ENCODE measurements at regions not wholly inside any gene's neighbourhood (a gene's known extent, or its start where the extent isn't known, plus 50 kb on each side); places are given as distances from the start of the nearest gene placed in this dataset.

- no peak for TF ChIP-seq ETS1 (IDR thresholded peaks at IDR 0.05)
Observed at GRCh38 chr3:63762180-63762579, 56.9 kb upstream of the C3orf49 start (continued).

- no peak for DNase-seq (ENCODE audit: low spot score)
- Histone ChIP-seq H3K4me2 (no peak overlapping the region), H3F3A (replicated peaks; ENCODE audit: low read depth) (no peaks in the 10 kb centered on the region), H3K79me2 (replicated peaks; ENCODE audit: insufficient read depth) (no peaks in the 10 kb centered on the region), H3K27me3 (ENCODE audit: insufficient read depth) (no peaks in the 10 kb centered on the region), H3K4me1 (ENCODE audit: insufficient read depth) (no peaks in the 10 kb centered on the region), H3K27ac (ENCODE audit: low read depth) (no peak overlapping the region), H3K9me2 (ENCODE audit: insufficient read depth) (no peaks in the 10 kb centered on the region), H2AFZ (no peak overlapping the region), H3K4me3 (no peak overlapping the region), H3K36me3 (ENCODE audit: insufficient read depth) (no peaks in the 10 kb centered on the region), H4K20me1 (replicated peaks; ENCODE audit: insufficient read depth) (no peaks in the 10 kb centered on the region)
- Mint-ChIP-seq H3K9me3 (no peaks in the 10 kb centered on the region), H3K36me3 (ENCODE audit: low read depth) (no peaks in the 10 kb centered on the region), H3K4me3 (no peak overlapping the region), H3K27ac (no peak overlapping the region), H3K4me1 (peaks cover 6% of the 10 kb centered on the region), H3K27me3 (ENCODE audit: insufficient read depth, low read depth, poor library complexity) (no peaks in the 10 kb centered on the region)
- ATAC-seq = no peak
- TF ChIP-seq POLR2AphosphoS5 (IDR thresholded peaks at IDR 0.05; ENCODE audit: low read depth) (no peak), NANOG (IDR thresholded peaks at IDR 0.05; ENCODE audit: borderline replicate concordance) (no peak), CTCF (conservative IDR thresholded peaks at IDR 0.05; ENCODE audit: low read depth in 2 of 2) (no peak), ZNF331 (CRISPR knock-in tag; IDR thresholded peaks at IDR 0.05; ENCODE audit: low read depth) (no peak), EZH2phosphoT487 (IDR thresholded peaks at IDR 0.05; ENCODE audit: unreplicated experiment) (no peak), ZNF462 (CRISPR knock-in tag; IDR thresholded peaks at IDR 0.05) (no peak), JUNB (IDR thresholded peaks at IDR 0.05; ENCODE audit: unreplicated experiment) (no peak), EZH2 (IDR thresholded peaks at IDR 0.05; ENCODE audit: low read depth, unreplicated experiment) (no peak), ZNF114 (CRISPR knock-in tag; IDR thresholded peaks at IDR 0.05) (no peak), CREB1 (CRISPR knock-in tag; IDR thresholded peaks at IDR 0.05; ENCODE audit: low read depth) (no peak), REST (IDR thresholded peaks at IDR 0.05; ENCODE audit: unreplicated experiment) (no peak)
Observed at GRCh38 chr3:63762934-63763550, 56.1 kb upstream of the C3orf49 start.

All from GM23338 (cell line).